CD14-positive monocyte (primary cell): ENCODE measurements at regions not wholly inside any gene's neighbourhood (a gene's known extent, or its start where the extent isn't known, plus 50 kb on each side); places are given as distances from the start of the nearest gene placed in this dataset.

Source experiments
- DNase-seq, 3 donors: peaks; one replicate each; pipeline ENCODE4 v3.0.0-alpha.2; 2011 to 2022
- H2AFZ ChIP-seq: 2 replicates; pipeline ENCODE4 v1.6.0; 2012; ENCODE audit warnings: mild to moderate bottlenecking, low read depth, low read length, inconsistent platforms; ENCODE audit not compliant: insufficient read depth, poor library complexity, severe bottlenecking
- H3K27ac ChIP-seq, 2 donors: 1 replicate in 1 of 2; 2 replicates in 1 of 2; pipeline ENCODE4 v1.5.1; 2012 to 2013; ENCODE audit warnings: low read length in 2 of 2, control low read depth in 1 of 2, inconsistent platforms in 1 of 2, low read depth in 1 of 2, mild to moderate bottlenecking in 1 of 2
- H3K27me3 ChIP-seq, 2 donors: one replicate each; pipeline versions ENCODE4 v1.6.0 to v1.6.1; 2011 to 2013; ENCODE audit warnings: low read length in 2 of 2; ENCODE audit not compliant: control insufficient read depth in 2 of 2, insufficient read depth in 2 of 2
- H3K36me3 ChIP-seq, 2 donors: replicated peaks in 1 of 2; 1 replicate in 1 of 2; 2 replicates in 1 of 2; pipeline versions ENCODE4 v1.5.1 to v1.6.1; 2012 to 2013; ENCODE audit warnings: low read length in 2 of 2, control low read depth in 1 of 2, inconsistent platforms in 1 of 2, mild to moderate bottlenecking in 1 of 2; ENCODE audit not compliant: insufficient read depth in 2 of 2, control insufficient read depth in 1 of 2
- H3K4me1 ChIP-seq, 2 donors: 1 replicate in 1 of 2; 2 replicates in 1 of 2; pipeline versions ENCODE4 v1.5.1 to v1.6.1; 2012 to 2013; ENCODE audit warnings: low read length in 2 of 2, control low read depth in 1 of 2, inconsistent platforms in 1 of 2, mild to moderate bottlenecking in 1 of 2, moderate library complexity in 1 of 2; ENCODE audit not compliant: insufficient read depth in 2 of 2, control insufficient read depth in 1 of 2
- H3K4me2 ChIP-seq: replicated peaks from 2 replicates; pipeline ENCODE3; 2012; ENCODE audit warnings: low read length, moderate library complexity, mild to moderate bottlenecking; ENCODE audit not compliant: poor library complexity, severe bottlenecking; ENCODE audit errors: extremely low read depth
- H3K4me3 ChIP-seq, 3 experiments: fragments of 200-600 bp in 1 of 3; sonication (generic) in 1 of 3; replicated peaks in 1 of 3; 1 replicate in 2 of 3; 2 replicates in 1 of 3; pipeline ENCODE4 v1.5.1; 2011 to 2013; ENCODE audit warnings: low read length in 3 of 3, mild to moderate bottlenecking in 3 of 3, control low read depth in 2 of 3, low read depth in 2 of 3, inconsistent platforms in 1 of 3, moderate library complexity in 1 of 3
- H3K79me2 ChIP-seq: 2 replicates; pipeline ENCODE4 v1.6.0; 2012; ENCODE audit warnings: mild to moderate bottlenecking, control low read depth, inconsistent platforms, low read length, moderate library complexity; ENCODE audit not compliant: insufficient read depth
- H3K9ac ChIP-seq: 2 replicates; pipeline ENCODE4 v1.6.0; 2017; ENCODE audit warnings: low read length, mild to moderate bottlenecking; ENCODE audit not compliant: insufficient read depth, poor library complexity, severe bottlenecking
- H3K9me3 ChIP-seq, 2 donors: replicated peaks in 1 of 2; 1 replicate in 1 of 2; 2 replicates in 1 of 2; pipeline versions ENCODE4 v1.5.1 to v1.6.1; 2012 to 2013; ENCODE audit warnings: low read length in 2 of 2, control low read depth in 1 of 2; ENCODE audit not compliant: control insufficient read depth in 1 of 2, insufficient read depth in 1 of 2
- H4K20me1 ChIP-seq: 2 replicates; pipeline ENCODE4 v1.6.0; 2012; ENCODE audit warnings: mild to moderate bottlenecking, low read length, control low read depth, moderate library complexity; ENCODE audit not compliant: insufficient read depth
- H3K27ac Mint-ChIP-seq, 7 donors: one replicate each; pipeline ENCODE4 v1.8.0; 2020; ENCODE audit warnings: mild to moderate bottlenecking in 7 of 7, mixed read lengths in 7 of 7, moderate library complexity in 6 of 7, inconsistent platforms in 2 of 7
- H3K27me3 Mint-ChIP-seq, 3 donors: one replicate each; pipeline ENCODE4 v1.8.0; 2021 to 2022; ENCODE audit warnings: low read depth in 3 of 3, mild to moderate bottlenecking in 3 of 3, mixed read lengths in 3 of 3, moderate library complexity in 3 of 3, inconsistent platforms in 1 of 3
- H3K36me3 Mint-ChIP-seq, 2 donors: one replicate each; pipeline ENCODE4 v1.8.0; 2020; ENCODE audit warnings: mixed read lengths in 2 of 2, inconsistent platforms in 1 of 2, mild to moderate bottlenecking in 1 of 2
- H3K4me1 Mint-ChIP-seq: one replicate; pipeline ENCODE4 v1.8.0; 2020; ENCODE audit warnings: mild to moderate bottlenecking, mixed read lengths
- H3K4me3 Mint-ChIP-seq, 2 donors: one replicate each; pipeline ENCODE4 v1.8.0; 2020; ENCODE audit warnings: mild to moderate bottlenecking in 2 of 2, mixed read lengths in 2 of 2, moderate library complexity in 1 of 2
- H3K9me3 Mint-ChIP-seq, 7 donors: one replicate each; pipeline ENCODE4 v1.8.0; 2020 to 2022; ENCODE audit warnings: mixed read lengths in 7 of 7, mild to moderate bottlenecking in 6 of 7, moderate library complexity in 6 of 7, inconsistent platforms in 2 of 7
- WGBS: methylation state at CpG from one replicate; pipeline ENCODE4 v1.1.5; 2013; ENCODE audit warnings: missing lambda C conversion rate; ENCODE audit not compliant: insufficient coverage; 5-methylcytosine and 5-hydroxymethylcytosine counted together
- intact Hi-C, 2 donors: fragments of 100-400 bp; cut with micrococcal nuclease; formaldehyde crosslinking; loops; one replicate each; pipeline versions ENCODE4 v1.15.0 to v1.15.1; 2023
- TF ChIP-seq, protein P1 (sequence below): fragments of 200-600 bp; IDR thresholded peaks from one replicate; pipeline ENCODE4 v1.8.0; 2022; ENCODE audit warnings: antibody characterized with exemption, mild to moderate bottlenecking

GRCh38 chr5:35466746-35467145 is 150.9 kb upstream of the SPEF2 start:
- DNase-seq = no peak
- Histone ChIP-seq H3K79me2 (no peaks in the 10 kb centered on the region), H3K9me3 (peaks cover 3 to 8% of the 10 kb centered on the region in 2 donors), H3K4me1 (peaks cover 0 to 8% of the 10 kb centered on the region in 2 donors), H3K27ac (no peak overlapping the region), H4K20me1 (no peaks in the 10 kb centered on the region), H2AFZ (no peak overlapping the region), H3K9ac (no peak overlapping the region), H3K4me3 (no peak overlapping the region), H3K4me2 (no peak overlapping the region), H3K36me3 (no peaks in the 10 kb centered on the region), H3K27me3 (no peaks in the 10 kb centered on the region)
- peaks cover 0 to 4% of the 10 kb centered on the region in 2 donors for H3K36me3 Mint-ChIP-seq
- H3K4me1 Mint-ChIP-seq = peaks cover 9% of the 10 kb centered on the region
- no peak overlapping the region for H3K4me3 Mint-ChIP-seq
- TF ChIP-seq, protein P1, sequence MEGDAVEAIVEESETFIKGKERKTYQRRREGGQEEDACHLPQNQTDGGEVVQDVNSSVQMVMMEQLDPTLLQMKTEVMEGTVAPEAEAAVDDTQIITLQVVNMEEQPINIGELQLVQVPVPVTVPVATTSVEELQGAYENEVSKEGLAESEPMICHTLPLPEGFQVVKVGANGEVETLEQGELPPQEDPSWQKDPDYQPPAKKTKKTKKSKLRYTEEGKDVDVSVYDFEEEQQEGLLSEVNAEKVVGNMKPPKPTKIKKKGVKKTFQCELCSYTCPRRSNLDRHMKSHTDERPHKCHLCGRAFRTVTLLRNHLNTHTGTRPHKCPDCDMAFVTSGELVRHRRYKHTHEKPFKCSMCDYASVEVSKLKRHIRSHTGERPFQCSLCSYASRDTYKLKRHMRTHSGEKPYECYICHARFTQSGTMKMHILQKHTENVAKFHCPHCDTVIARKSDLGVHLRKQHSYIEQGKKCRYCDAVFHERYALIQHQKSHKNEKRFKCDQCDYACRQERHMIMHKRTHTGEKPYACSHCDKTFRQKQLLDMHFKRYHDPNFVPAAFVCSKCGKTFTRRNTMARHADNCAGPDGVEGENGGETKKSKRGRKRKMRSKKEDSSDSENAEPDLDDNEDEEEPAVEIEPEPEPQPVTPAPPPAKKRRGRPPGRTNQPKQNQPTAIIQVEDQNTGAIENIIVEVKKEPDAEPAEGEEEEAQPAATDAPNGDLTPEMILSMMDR = no peak
- no peaks in the 10 kb centered on the region for H3K27me3 Mint-ChIP-seq
- H3K27ac Mint-ChIP-seq = no peak overlapping the region
- no CpG with 5 or more reads among the region's 5 CpGs for WGBS
- intact Hi-C loops = no loop called here
- H3K9me3 Mint-ChIP-seq = peaks cover 10 to 20% (median 15%) of the 10 kb centered on the region in 7 donors

- Histone ChIP-seq H3K4me2 (no peak overlapping the region), H3K4me1 (no peaks in the 10 kb centered on the region), H3K79me2 (no peaks in the 10 kb centered on the region), H3K27ac (no peak overlapping the region), H2AFZ (no peak overlapping the region), H3K36me3 (no peaks in the 10 kb centered on the region), H4K20me1 (no peaks in the 10 kb centered on the region), H3K9ac (no peak overlapping the region), H3K4me3 (no peak overlapping the region), H3K9me3 (peaks cover 3 to 8% of the 10 kb centered on the region in 2 donors), H3K27me3 (no peaks in the 10 kb centered on the region)
- DNase-seq = no peak
- TF ChIP-seq, protein P1 = no peak
- intact Hi-C loops = no loop called here
- no peaks in the 10 kb centered on the region for H3K27me3 Mint-ChIP-seq
- no peak overlapping the region for H3K27ac Mint-ChIP-seq
- H3K4me1 Mint-ChIP-seq = no peaks in the 10 kb centered on the region
- WGBS = 100% methylated on average over 2 of the region's 2 CpGs
- no peak overlapping the region for H3K4me3 Mint-ChIP-seq
- H3K36me3 Mint-ChIP-seq = peaks cover 0 to 4% of the 10 kb centered on the region in 2 donors
- H3K9me3 Mint-ChIP-seq = peaks cover 10 to 20% (median 15%) of the 10 kb centered on the region in 7 donors
These were observed 152.9 kb upstream of the SPEF2 start for GRCh38 chr5:35464757-35465156.
